HFFc6 (cell line): ENCODE measurements at regions not wholly inside any gene's neighbourhood (a gene's known extent, or its start where the extent isn't known, plus 50 kb on each side); places are given as distances from the start of the nearest gene placed in this dataset.

Experiments used
- DNase-seq: peaks from one replicate; pipeline ENCODE4 v3.0.0-alpha.2; 2018
- H3K27ac Mint-ChIP-seq: 2 replicates; pipeline ENCODE4 v1.8.0; 2020; ENCODE audit warnings: mild to moderate bottlenecking, mixed read lengths
- H3K27me3 Mint-ChIP-seq: 2 replicates; pipeline ENCODE4 v1.8.0; 2021; ENCODE audit warnings: mild to moderate bottlenecking, moderate library complexity, mixed read lengths; ENCODE audit not compliant: insufficient read depth
- H3K36me3 Mint-ChIP-seq: 2 replicates; pipeline ENCODE4 v1.8.0; 2021; ENCODE audit warnings: low read depth, mixed read lengths
- H3K4me1 Mint-ChIP-seq: 2 replicates; pipeline ENCODE4 v1.8.0; 2020; ENCODE audit warnings: low read depth, mixed read lengths
- H3K4me3 Mint-ChIP-seq: 2 replicates; pipeline ENCODE4 v1.8.0; 2020; ENCODE audit warnings: mild to moderate bottlenecking, moderate library complexity, mixed read lengths
- H3K9me3 Mint-ChIP-seq: 2 replicates; pipeline ENCODE4 v1.8.0; 2020; ENCODE audit warnings: mild to moderate bottlenecking, mixed read lengths
- TF ChIP-seq, protein P1 (sequence below): fragments of 200-600 bp; sonication (generic); IDR thresholded peaks from 2 replicates; pipeline ENCODE4 v1.5.0; 2021; ENCODE audit warnings: antibody characterized with exemption, mild to moderate bottlenecking

DNA sequence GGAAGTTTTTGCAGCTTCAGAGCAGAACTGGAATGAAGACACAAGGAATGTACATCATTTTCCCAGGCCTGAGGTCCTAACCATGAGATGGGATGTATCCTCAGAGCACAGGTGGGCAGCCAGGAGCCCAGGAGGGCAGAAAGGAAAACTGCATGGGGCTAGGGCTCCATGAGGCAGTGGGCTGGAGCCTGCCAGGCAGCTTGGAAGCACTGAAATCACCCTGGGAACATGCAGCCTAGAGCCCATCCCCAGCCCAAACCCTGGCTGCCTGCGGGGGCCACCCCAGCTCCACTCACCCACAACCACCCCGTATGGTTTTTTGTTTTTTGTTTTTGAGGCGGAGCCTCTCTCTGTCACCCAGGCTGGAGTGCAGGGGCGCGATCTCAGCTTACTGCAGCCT lies 86.2 kb upstream of the SIAH1 start:
- TF ChIP-seq, protein P1, sequence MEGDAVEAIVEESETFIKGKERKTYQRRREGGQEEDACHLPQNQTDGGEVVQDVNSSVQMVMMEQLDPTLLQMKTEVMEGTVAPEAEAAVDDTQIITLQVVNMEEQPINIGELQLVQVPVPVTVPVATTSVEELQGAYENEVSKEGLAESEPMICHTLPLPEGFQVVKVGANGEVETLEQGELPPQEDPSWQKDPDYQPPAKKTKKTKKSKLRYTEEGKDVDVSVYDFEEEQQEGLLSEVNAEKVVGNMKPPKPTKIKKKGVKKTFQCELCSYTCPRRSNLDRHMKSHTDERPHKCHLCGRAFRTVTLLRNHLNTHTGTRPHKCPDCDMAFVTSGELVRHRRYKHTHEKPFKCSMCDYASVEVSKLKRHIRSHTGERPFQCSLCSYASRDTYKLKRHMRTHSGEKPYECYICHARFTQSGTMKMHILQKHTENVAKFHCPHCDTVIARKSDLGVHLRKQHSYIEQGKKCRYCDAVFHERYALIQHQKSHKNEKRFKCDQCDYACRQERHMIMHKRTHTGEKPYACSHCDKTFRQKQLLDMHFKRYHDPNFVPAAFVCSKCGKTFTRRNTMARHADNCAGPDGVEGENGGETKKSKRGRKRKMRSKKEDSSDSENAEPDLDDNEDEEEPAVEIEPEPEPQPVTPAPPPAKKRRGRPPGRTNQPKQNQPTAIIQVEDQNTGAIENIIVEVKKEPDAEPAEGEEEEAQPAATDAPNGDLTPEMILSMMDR, result no peak
- Mint-ChIP-seq H3K27ac (no peak overlapping the region), H3K9me3 (no peaks in the 10 kb centered on the region), H3K4me3 (no peak overlapping the region), H3K36me3 (no peaks in the 10 kb centered on the region), H3K27me3 (peaks cover 17% of the 10 kb centered on the region), H3K4me1 (no peaks in the 10 kb centered on the region)
- no peak for DNase-seq

DNA sequence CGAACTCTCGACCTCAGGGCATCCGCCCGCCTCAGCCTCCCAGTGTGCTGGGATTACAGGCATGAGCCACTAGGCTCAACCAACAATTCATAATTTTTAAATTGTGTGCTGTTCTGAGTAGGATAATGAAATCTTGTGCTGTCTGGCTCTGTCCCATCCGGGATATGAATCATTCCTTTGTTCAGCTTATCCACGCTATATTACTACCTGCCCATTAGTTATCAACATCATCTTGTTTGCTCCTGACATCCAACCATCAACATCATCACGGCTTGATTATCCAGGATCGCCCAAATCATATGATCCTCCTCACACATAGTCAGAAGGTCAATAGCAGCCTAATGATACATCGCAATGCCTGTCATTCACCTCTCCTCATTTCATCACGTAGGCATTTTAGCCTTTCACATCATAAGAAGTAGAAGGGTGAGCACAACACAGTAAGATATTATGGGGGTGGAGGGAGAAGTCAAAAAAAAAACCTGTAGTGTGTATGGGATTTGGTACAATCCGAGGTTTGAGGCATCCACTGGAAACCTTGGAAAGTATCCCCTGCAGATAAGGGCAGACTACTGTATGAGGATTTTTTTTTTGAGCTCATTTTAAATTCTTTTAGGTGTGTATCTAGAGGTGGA lies 77.0 kb upstream of the SIAH1 start:
- Mint-ChIP-seq H3K9me3 (peaks cover 16% of the 10 kb centered on the region), H3K27ac (no peak overlapping the region), H3K4me1 (peaks cover 18% of the 10 kb centered on the region), H3K36me3 (peaks cover 7% of the 10 kb centered on the region), H3K27me3 (peaks cover 9% of the 10 kb centered on the region), H3K4me3 (no peak overlapping the region)
- TF ChIP-seq, protein P1, result no peak
- no peak for DNase-seq

DNA sequence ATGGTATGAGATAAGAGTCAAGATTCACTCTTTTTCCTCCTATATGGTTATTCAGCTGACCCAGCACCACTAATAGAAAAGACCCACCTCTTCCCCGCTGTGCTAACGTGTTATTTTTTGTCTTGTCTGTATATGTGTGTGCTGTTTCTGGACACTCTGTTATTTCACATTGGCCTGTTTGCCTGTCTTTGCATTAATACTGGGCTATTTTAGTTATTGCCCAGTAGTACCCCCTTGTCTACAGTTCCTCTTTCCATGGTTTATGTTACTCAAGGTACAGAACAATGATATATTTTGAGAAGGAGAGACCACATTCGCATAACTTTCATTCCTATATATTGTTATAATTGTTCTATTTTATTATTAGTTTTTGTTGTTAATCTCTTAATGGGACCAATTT lies 74.0 kb upstream of the SIAH1 start:
- H3K36me3 Mint-ChIP-seq, result peaks cover 5% of the 10 kb centered on the region
- peaks cover 18% of the 10 kb centered on the region for H3K4me1 Mint-ChIP-seq
- no peak for DNase-seq
- TF ChIP-seq, protein P1, result no peak
- peaks cover 19% of the 10 kb centered on the region for H3K27me3 Mint-ChIP-seq
- no peak overlapping the region for H3K27ac Mint-ChIP-seq
- no peak overlapping the region for H3K4me3 Mint-ChIP-seq
- H3K9me3 Mint-ChIP-seq, result peaks cover 6% of the 10 kb centered on the region; the same call in 1 of the 2 replicates

DNA sequence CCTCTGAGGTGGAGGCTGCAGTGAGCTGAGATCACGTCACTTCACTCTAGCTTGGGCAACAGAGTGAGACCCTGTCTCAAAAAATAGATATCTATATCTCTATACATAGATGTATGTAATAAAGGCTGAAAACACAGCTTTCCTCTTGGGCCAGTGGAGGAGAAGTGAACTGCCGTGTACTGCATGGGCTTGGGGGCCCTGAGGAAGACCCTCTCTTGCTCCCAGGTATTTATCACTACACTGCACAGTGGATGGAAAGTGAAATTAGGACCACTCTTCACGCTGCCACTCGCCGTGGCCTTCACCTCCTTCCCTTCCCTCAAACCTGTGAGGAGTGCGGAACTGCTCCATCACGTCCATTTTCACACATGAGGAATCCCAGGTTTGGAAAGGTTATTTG lies 68.8 kb upstream of the SIAH1 start:
- Mint-ChIP-seq H3K27ac (no peak overlapping the region), H3K9me3 (no peaks in the 10 kb centered on the region), H3K27me3 (peaks cover 22% of the 10 kb centered on the region), H3K4me1 (peaks cover 23% of the 10 kb centered on the region), H3K4me3 (no peak overlapping the region), H3K36me3 (no peaks in the 10 kb centered on the region)
- TF ChIP-seq, protein P1, result no peak
- DNase-seq, result no peak

DNA sequence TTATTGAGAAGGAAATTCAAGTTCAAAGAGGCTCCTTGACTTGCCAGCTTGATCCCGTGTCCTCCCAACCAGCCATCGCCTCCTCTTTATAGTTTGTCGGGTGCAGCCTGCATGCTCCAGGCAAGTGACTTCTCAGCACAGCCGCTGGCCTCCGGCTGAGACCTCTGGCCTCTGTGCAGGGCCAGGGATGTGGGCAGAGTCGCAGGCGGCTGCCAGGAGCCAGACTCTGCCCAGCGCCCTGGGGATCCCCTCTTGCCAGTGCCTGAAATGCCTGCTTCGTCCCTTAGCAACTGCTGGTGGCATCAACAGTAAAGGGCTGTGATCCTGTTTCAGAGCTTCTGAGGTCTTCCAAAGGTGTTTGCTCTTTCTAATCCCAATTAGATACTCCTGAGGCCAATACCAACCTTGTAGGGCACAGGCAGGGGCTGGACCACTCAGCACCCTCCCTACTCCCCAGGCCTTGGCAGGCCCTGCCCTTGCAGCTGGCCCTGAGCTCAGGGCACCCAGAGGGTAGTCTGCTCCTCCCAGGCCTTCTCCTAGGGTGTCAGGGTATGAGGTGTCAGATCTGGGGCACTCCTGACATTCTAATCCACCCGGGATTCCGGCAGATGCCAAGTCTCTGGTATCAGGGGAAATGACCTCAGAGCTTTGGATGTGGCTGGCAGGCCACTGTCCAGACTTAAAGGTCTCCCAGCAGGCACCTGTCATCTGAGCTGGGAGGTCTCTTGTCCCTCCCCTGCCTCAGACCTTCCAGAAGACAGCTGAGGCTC lies 68.0 kb upstream of the SIAH1 start:
- Mint-ChIP-seq H3K27ac (no peak overlapping the region), H3K36me3 (no peaks in the 10 kb centered on the region), H3K4me3 (no peak overlapping the region), H3K27me3 (peaks cover 22% of the 10 kb centered on the region), H3K4me1 (peaks cover 14% of the 10 kb centered on the region), H3K9me3 (no peaks in the 10 kb centered on the region)
- TF ChIP-seq, protein P1, result no peak
- DNase-seq, result no peak
